ENCODE measurements at regions not wholly inside any gene's neighbourhood (a gene's known extent, or its start where the extent isn't known, plus 50 kb on each side); places are given as distances from the start of the nearest gene placed in this dataset.
A peak's percentile ranks its signal among the peaks of the same experiment; 100 is the strongest.
"Not testable (repeated sequence)": the region's sequence is repeated elsewhere in the genome, so short reads cannot be mapped to it uniquely, and the experiment has no call there.

DNA sequence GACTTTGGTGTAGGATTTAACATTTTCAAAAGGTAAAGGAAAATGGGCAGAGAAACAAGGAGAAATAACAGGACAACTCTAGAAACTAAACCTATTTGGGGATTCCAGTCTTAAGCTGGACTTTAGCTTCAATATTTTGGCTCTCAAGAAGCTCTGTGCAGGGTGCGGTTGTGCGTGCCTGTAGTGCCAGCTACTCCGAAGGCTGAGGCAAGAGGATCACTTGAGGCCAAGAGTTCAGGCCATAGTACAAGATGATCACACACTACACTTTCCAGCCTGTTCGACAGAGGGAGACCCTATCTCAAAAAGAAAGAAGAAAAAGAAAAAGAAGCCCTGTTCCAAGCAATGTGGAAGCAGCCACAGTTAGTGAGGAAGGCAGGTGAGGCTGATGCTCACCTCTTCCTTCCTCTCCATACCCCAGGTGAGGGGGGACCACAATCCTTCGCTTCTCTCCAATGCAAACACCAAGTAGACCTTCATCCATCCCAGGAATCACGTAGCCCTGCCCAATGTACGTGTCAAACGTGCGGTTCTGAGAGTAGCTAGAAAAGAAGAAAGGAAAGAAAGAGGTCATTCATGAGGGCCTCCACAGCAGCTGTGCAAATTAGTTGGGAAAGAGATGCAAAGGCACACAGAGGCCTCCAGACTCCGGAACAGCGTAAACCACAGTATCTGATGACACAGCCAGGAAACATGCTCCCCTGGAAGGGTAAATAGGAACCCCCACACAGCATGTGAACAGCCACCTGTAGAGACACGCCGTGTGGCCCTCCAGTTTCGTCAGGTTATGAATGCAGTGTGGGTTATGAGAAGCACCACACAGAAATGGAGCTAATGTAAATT, 126.5 kb upstream of the VOPP1 start (continued):
- TF ChIP-seq, protein P1, sequence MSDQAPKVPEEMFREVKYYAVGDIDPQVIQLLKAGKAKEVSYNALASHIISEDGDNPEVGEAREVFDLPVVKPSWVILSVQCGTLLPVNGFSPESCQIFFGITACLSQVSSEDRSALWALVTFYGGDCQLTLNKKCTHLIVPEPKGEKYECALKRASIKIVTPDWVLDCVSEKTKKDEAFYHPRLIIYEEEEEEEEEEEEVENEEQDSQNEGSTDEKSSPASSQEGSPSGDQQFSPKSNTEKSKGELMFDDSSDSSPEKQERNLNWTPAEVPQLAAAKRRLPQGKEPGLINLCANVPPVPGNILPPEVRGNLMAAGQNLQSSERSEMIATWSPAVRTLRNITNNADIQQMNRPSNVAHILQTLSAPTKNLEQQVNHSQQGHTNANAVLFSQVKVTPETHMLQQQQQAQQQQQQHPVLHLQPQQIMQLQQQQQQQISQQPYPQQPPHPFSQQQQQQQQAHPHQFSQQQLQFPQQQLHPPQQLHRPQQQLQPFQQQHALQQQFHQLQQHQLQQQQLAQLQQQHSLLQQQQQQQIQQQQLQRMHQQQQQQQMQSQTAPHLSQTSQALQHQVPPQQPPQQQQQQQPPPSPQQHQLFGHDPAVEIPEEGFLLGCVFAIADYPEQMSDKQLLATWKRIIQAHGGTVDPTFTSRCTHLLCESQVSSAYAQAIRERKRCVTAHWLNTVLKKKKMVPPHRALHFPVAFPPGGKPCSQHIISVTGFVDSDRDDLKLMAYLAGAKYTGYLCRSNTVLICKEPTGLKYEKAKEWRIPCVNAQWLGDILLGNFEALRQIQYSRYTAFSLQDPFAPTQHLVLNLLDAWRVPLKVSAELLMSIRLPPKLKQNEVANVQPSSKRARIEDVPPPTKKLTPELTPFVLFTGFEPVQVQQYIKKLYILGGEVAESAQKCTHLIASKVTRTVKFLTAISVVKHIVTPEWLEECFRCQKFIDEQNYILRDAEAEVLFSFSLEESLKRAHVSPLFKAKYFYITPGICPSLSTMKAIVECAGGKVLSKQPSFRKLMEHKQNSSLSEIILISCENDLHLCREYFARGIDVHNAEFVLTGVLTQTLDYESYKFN (CRISPR knock-in tag; conservative IDR thresholded peaks at IDR 0.05): peak; percentile 90
- not testable (repeated sequence) for TF ChIP-seq ATF7, FOXP1 (IDR thresholded peaks at IDR 0.05)
- TF ChIP-seq ATF7 (CRISPR knock-in tag; IDR thresholded peaks at IDR 0.05) (peak; percentile 65), KLF6 (CRISPR knock-in tag; IDR thresholded peaks at IDR 0.05) (peak; percentile 61; the same call in 1 of the 2 replicates), JUND (CRISPR knock-in tag; IDR thresholded peaks at IDR 0.05) (peak; percentile 88), ZSCAN25 (CRISPR knock-in tag; IDR thresholded peaks at IDR 0.05) (peak; percentile 18; the same call in 1 of the 2 replicates), SIX4 (CRISPR knock-in tag; IDR thresholded peaks at IDR 0.05) (0 out of 2 replicates have a peak, but pooled peaks have one; percentile 79), HDAC1 (CRISPR knock-in tag; IDR thresholded peaks at IDR 0.05) (peak; percentile 81), FOXP1 (CRISPR knock-in tag; IDR thresholded peaks at IDR 0.05) (peak; percentile 88), ZNF143 (CRISPR knock-in tag; IDR thresholded peaks at IDR 0.05) (peak; percentile 80), DMAP1 (CRISPR knock-in tag; IDR thresholded peaks at IDR 0.05) (peak; percentile 79)
- TF ChIP-seq, protein P2, sequence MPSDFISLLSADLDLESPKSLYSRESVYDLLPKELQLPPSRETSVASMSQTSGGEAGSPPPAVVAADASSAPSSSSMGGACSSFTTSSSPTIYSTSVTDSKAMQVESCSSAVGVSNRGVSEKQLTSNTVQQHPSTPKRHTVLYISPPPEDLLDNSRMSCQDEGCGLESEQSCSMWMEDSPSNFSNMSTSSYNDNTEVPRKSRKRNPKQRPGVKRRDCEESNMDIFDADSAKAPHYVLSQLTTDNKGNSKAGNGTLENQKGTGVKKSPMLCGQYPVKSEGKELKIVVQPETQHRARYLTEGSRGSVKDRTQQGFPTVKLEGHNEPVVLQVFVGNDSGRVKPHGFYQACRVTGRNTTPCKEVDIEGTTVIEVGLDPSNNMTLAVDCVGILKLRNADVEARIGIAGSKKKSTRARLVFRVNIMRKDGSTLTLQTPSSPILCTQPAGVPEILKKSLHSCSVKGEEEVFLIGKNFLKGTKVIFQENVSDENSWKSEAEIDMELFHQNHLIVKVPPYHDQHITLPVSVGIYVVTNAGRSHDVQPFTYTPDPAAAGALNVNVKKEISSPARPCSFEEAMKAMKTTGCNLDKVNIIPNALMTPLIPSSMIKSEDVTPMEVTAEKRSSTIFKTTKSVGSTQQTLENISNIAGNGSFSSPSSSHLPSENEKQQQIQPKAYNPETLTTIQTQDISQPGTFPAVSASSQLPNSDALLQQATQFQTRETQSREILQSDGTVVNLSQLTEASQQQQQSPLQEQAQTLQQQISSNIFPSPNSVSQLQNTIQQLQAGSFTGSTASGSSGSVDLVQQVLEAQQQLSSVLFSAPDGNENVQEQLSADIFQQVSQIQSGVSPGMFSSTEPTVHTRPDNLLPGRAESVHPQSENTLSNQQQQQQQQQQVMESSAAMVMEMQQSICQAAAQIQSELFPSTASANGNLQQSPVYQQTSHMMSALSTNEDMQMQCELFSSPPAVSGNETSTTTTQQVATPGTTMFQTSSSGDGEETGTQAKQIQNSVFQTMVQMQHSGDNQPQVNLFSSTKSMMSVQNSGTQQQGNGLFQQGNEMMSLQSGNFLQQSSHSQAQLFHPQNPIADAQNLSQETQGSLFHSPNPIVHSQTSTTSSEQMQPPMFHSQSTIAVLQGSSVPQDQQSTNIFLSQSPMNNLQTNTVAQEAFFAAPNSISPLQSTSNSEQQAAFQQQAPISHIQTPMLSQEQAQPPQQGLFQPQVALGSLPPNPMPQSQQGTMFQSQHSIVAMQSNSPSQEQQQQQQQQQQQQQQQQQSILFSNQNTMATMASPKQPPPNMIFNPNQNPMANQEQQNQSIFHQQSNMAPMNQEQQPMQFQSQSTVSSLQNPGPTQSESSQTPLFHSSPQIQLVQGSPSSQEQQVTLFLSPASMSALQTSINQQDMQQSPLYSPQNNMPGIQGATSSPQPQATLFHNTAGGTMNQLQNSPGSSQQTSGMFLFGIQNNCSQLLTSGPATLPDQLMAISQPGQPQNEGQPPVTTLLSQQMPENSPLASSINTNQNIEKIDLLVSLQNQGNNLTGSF (CRISPR knock-in tag; IDR thresholded peaks at IDR 0.05): peak; percentile 67; the same call in 1 of the 2 replicates
- TF ChIP-seq, protein P3, sequence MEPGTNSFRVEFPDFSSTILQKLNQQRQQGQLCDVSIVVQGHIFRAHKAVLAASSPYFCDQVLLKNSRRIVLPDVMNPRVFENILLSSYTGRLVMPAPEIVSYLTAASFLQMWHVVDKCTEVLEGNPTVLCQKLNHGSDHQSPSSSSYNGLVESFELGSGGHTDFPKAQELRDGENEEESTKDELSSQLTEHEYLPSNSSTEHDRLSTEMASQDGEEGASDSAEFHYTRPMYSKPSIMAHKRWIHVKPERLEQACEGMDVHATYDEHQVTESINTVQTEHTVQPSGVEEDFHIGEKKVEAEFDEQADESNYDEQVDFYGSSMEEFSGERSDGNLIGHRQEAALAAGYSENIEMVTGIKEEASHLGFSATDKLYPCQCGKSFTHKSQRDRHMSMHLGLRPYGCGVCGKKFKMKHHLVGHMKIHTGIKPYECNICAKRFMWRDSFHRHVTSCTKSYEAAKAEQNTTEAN (CRISPR knock-in tag; conservative IDR thresholded peaks at IDR 0.05): 0 out of 2 replicates have a peak, but pooled peaks have one; percentile 21
